GM18508 (cell line): ENCODE measurements at regions not wholly inside any gene's neighbourhood (a gene's known extent, or its start where the extent isn't known, plus 50 kb on each side); places are given as distances from the start of the nearest gene placed in this dataset.

Experiments
- ATAC-seq: cut with Tn5 transposase; IDR thresholded peaks from one replicate; pipeline ENCODE4 v1.9.1; 2021; ENCODE audit warnings: moderate number of reproducible peaks; ENCODE audit not compliant: insufficient read depth, unreplicated experiment

- no peak for ATAC-seq
These were observed 185.0 kb upstream of the FOXF1 start for GRCh38 chr16:86325360-86325759.

DNA sequence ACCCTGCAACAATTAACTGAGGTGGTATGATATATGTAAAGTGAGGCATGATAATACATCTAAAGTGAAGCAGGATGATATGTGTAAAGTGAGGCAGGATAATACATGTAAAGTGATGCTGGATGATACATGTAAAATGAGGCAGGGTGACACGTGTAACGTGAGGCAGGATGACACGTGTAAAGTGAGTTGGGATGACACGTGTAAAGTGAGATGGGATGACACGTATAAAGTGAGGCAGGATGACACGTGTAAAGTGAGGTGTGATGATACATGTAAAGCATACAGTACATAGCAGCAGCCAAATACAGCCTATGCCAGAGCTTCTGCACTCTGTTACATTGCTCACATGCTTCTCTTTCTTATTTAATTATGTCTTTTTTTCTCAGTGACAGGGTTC is 184.4 kb upstream of the FOXF1 start:
- ATAC-seq: no peak

- no peak for ATAC-seq
These were observed 183.0 kb upstream of the FOXF1 start for GRCh38 chr16:86327321-86327720.

DNA sequence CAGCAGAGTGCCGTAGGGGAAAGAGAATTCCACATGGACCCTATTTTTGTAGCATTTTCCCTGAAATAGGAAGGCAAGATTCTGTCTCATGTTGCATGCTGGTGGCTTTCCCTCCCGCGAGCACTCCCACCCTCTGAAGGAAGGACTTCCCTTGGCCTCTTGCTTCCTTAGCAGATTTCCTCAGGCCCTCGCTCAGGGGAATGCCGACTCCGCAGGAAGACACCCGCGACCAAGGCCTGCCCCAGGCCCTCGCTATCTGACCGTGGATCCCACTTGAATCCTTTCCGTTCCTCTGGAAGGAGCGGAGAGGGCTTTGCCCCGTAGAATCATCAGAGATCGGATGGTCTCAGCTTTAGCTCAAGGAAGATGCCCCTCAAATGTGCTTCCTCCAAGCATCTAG is 179.4 kb upstream of the FOXF1 start:
- ATAC-seq: no peak

DNA sequence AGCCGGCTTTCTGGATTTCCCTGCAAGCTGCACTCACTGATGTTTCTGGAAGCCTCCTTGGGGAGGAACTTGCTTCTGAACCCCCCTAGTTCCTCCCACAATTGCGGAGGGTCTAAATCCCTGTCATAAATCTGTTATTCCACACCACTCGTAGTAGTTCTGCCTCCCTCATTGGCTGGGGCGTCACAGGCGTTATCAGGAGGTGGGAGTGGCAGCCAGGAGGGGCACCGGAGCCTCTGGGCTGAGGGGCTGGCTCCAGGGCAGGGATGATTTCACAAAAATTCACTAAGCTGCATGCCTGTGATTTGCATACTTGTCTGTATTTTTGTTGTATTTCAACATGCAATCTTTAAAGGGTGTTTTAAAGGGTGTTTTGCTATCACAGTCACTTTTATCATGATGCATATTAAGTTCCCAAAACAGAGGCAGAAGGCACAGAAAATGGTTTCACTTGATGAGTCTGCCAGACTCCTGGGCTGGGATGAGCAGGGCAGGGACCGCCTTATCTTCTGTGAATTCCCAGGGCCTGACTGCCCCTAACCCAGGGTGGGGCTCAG is 176.2 kb upstream of the FOXF1 start:
- no peak for ATAC-seq

GRCh38 chr16:86335266-86336172 is 174.8 kb upstream of the FOXF1 start:
- no peak for ATAC-seq

GRCh38 chr16:86337138-86337537 is 173.2 kb upstream of the FOXF1 start:
- ATAC-seq: no peak

GRCh38 chr16:86337581-86338402 is 172.5 kb upstream of the FOXF1 start:
- no peak for ATAC-seq

GRCh38 chr16:86338403-86339115 is 171.8 kb upstream of the FOXF1 start:
- ATAC-seq: no peak

GRCh38 chr16:86342161-86342834 is 168.0 kb upstream of the FOXF1 start:
- no peak for ATAC-seq

- no peak for ATAC-seq
These were observed 167.1 kb upstream of the FOXF1 start for GRCh38 chr16:86343027-86343795.

DNA sequence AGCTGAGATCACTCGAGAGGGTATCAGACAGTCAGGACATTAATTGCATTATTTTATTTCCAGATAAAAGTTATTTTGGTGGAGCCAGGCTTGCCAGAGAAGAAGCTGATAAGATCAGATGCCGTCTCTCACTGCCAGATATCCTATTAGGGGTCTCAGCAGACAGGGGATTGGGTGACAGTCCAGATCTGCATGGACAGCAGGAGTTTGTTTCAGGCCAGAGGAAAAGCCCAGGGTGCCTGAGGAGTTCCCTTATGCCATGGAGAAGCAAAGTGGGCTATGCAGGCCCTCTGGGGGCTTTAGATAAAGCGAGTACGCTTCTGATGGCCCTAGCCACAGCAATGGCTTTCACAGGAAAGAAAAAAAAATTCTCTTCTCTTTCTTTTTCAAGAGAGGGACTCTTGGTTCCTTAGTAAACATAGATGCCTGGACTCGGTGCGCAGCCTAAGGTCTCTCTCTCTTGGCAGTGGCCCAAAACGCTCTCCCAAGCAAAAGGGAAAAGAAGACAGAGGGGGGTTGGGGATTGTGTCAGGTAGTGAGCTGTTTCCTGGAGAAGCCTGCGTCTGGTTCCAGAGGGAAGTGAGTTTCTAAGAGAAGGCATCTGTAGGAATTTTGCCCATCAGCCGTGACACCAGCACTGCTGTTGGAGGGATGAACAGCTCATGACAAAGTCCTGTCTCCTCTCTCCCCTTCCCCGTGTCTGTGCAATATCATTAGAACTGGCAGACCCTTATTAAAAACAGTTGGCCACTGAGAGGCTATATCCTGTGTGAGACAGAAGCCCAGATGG is 166.3 kb upstream of the FOXF1 start:
- ATAC-seq: no peak

GRCh38 chr16:86344586-86344871 is 165.8 kb upstream of the FOXF1 start:
- no peak for ATAC-seq

DNA sequence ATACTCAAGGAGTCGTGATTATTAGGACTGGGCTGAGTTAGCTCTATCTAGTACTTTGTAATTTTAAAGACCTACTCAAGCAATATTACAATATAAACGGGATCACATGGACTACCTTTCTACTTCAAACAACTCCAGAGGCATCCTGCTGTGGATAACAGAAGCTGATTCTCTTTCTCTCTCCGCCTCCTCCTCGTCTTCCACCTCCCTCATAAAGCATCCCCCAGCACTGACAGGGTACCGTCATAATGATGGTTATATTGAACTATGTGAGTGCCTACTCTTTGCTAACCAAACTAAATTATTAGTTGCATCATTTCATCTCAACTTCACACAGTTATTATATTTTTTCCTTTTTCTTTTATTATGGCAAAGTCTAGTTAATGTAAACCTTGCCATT is 165.4 kb upstream of the FOXF1 start:
- ATAC-seq: no peak

- no peak for ATAC-seq
These were observed 164.8 kb upstream of the FOXF1 start for GRCh38 chr16:86345516-86345915.

DNA sequence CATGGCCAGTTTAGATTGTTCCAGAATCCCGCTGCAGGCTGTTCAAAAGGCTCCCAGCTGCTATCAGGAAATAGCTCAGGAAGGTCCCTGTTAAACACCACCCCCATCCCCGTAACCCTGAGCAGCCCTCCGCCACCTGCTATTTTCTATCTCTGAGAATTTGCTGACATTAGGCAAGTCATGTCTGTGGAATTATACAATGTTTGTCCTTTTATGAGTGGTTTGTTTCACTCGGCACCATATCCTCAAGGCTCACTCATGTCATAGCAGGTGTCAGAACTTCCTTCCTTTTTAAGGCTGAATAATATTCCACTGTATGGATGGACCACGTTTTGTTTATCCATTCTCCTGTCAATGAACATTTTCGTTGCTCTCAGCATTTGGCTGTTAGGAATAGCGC is 164.3 kb upstream of the FOXF1 start:
- ATAC-seq: no peak

DNA sequence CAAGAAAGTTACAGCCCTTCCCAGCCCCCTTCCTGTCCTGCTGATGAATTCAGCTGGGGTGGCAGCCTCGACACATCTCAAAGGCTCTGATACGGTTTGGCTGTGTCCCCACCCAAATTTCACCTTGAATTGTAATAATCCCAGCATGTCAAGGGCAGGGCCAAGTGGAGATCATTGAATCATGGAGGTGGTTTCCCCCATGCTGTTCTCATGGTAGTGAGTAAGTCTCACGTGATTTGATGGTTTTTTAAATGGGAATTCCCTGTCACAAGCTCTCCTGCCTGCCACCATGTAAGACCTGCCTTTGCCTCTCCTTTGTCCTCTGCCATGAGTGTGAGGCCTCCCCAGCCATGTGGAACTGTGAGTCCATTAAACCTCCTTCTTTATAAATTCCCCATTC is 163.2 kb upstream of the FOXF1 start:
- no peak for ATAC-seq

- no peak for ATAC-seq
These were observed 162.3 kb upstream of the FOXF1 start for GRCh38 chr16:86347916-86348555.
